Liver (tissue), 8 donors: ENCODE measurements at regions not wholly inside any gene's neighbourhood (a gene's known extent, or its start where the extent isn't known, plus 50 kb on each side); places are given as distances from the start of the nearest gene placed in this dataset.

Source experiments
- DNase-seq: peaks from one replicate; pipeline ENCODE4 v3.0.0-alpha.2; 2017; ENCODE audit warnings: low spot score
- H3K27ac ChIP-seq, 2 donors: one replicate each; pipeline ENCODE4 v1.7.0; 2013; ENCODE audit warnings: inconsistent platforms in 2 of 2, low read length in 2 of 2, control low read depth in 1 of 2, low read depth in 1 of 2, mild to moderate bottlenecking in 1 of 2
- H3K27me3 ChIP-seq, 4 donors: one replicate each; pipeline versions ENCODE4 v1.6.1 to v1.7.0; 2013; ENCODE audit warnings: low read length in 3 of 4, inconsistent platforms in 1 of 4, mild to moderate bottlenecking in 1 of 4, moderate library complexity in 1 of 4; ENCODE audit not compliant: control insufficient read depth in 4 of 4, insufficient read depth in 4 of 4
- H3K36me3 ChIP-seq, 4 donors: one replicate each; pipeline versions ENCODE4 v1.6.1 to v1.7.0; 2013; ENCODE audit warnings: low read length in 3 of 4, mild to moderate bottlenecking in 3 of 4, low read depth in 1 of 4, moderate library complexity in 1 of 4; ENCODE audit not compliant: control insufficient read depth in 4 of 4, insufficient read depth in 3 of 4
- H3K4me1 ChIP-seq, 4 donors: one replicate each; pipeline versions ENCODE4 v1.6.1 to v1.7.0; 2013; ENCODE audit warnings: low read length in 3 of 4, mild to moderate bottlenecking in 3 of 4, moderate library complexity in 1 of 4; ENCODE audit not compliant: control insufficient read depth in 4 of 4, insufficient read depth in 4 of 4
- H3K4me3 ChIP-seq, 3 donors: one replicate each; pipeline versions ENCODE4 v1.6.1 to v1.7.0; 2013; ENCODE audit warnings: low read length in 3 of 3, control low read depth in 1 of 3, low read depth in 1 of 3, mild to moderate bottlenecking in 1 of 3
- H3K9ac ChIP-seq, 2 donors: one replicate each; pipeline ENCODE4 v1.7.0; 2013; ENCODE audit warnings: low read length in 2 of 2, mild to moderate bottlenecking in 2 of 2, moderate library complexity in 2 of 2, control low read depth in 1 of 2, low read depth in 1 of 2
- H3K9me3 ChIP-seq, 4 donors: one replicate each; pipeline versions ENCODE4 v1.6.1 to v1.7.0; 2013; ENCODE audit warnings: low read length in 3 of 4; ENCODE audit not compliant: control insufficient read depth in 4 of 4
- EGR1 ChIP-seq, 2 donors: IDR thresholded peaks; 2 replicates each; pipeline ENCODE4 v1.6.1; 2016 to 2018; ENCODE audit warnings: antibody characterized with exemption in 2 of 2, low read depth in 2 of 2
- FOXA1 ChIP-seq: IDR thresholded peaks from 2 replicates; pipeline ENCODE4 v1.6.1; 2016; ENCODE audit warnings: antibody characterized with exemption
- FOXA2 ChIP-seq: IDR thresholded peaks from 2 replicates; pipeline ENCODE4 v1.6.1; 2016; ENCODE audit warnings: antibody characterized with exemption
- GABPA ChIP-seq, 2 donors: IDR thresholded peaks in 1 of 2; conservative IDR thresholded peaks in 1 of 2; 2 replicates each; pipeline ENCODE4 v1.6.1; 2016; ENCODE audit warnings: antibody characterized with exemption in 2 of 2, mild to moderate bottlenecking in 1 of 2, moderate library complexity in 1 of 2
- HNF4A ChIP-seq, 2 donors: conservative IDR thresholded peaks; 2 replicates each; pipeline ENCODE4 v1.6.1; 2016; ENCODE audit warnings: antibody characterized with exemption in 2 of 2, mild to moderate bottlenecking in 2 of 2
- HNF4G ChIP-seq: IDR thresholded peaks from 2 replicates; pipeline ENCODE4 v1.6.1; 2016; ENCODE audit warnings: antibody characterized with exemption
- JUND ChIP-seq, 2 donors: IDR thresholded peaks; 2 replicates each; pipeline ENCODE4 v1.6.1; 2016; ENCODE audit warnings: antibody characterized with exemption in 2 of 2
- NR2F2 ChIP-seq: IDR thresholded peaks from 2 replicates; pipeline ENCODE4 v1.6.1; 2016; ENCODE audit warnings: antibody characterized with exemption
- RAD21 ChIP-seq, 2 donors: IDR thresholded peaks; 2 replicates each; pipeline ENCODE4 v1.6.1; 2016; ENCODE audit warnings: antibody characterized with exemption in 2 of 2, mild to moderate bottlenecking in 2 of 2
- RXRA ChIP-seq, 2 donors: IDR thresholded peaks; 2 replicates each; pipeline ENCODE4 v1.6.1; 2017 to 2018; ENCODE audit warnings: antibody characterized with exemption in 2 of 2, mild to moderate bottlenecking in 1 of 2
- SP1 ChIP-seq: IDR thresholded peaks from 2 replicates; pipeline ENCODE4 v1.6.1; 2018; ENCODE audit warnings: antibody characterized with exemption, mild to moderate bottlenecking
- TAF1 ChIP-seq: conservative IDR thresholded peaks from 2 replicates; pipeline ENCODE4 v1.6.1; 2016; ENCODE audit warnings: antibody characterized with exemption, mild to moderate bottlenecking
- YY1 ChIP-seq: IDR thresholded peaks from 2 replicates; pipeline ENCODE4 v1.6.1; 2016; ENCODE audit warnings: antibody characterized with exemption, mild to moderate bottlenecking
- WGBS: extraction: QIAGEN DNeasy Blood & Tissue Kit; methylation state at CpG from one replicate; pipeline ENCODE4 v1.1.7; 2013; 5-methylcytosine and 5-hydroxymethylcytosine counted together
- TF ChIP-seq, protein P1 (sequence below): IDR thresholded peaks from 2 replicates; pipeline ENCODE4 v1.6.1; 2016; ENCODE audit warnings: antibody characterized with exemption, mild to moderate bottlenecking
- TF ChIP-seq, protein P2 (sequence below): fragments of 150-350 bp; IDR thresholded peaks from 2 replicates; pipeline ENCODE4 v1.5.1; 2017; ENCODE audit warnings: improper control_type of control experiment, low read depth, low read length; ENCODE audit not compliant: missing input control
- TF ChIP-seq, protein P3 (sequence below): IDR thresholded peaks from 2 replicates; pipeline ENCODE4 v1.6.1; 2016; ENCODE audit warnings: antibody characterized with exemption
- TF ChIP-seq, protein P4 (sequence below): IDR thresholded peaks from 2 replicates; pipeline ENCODE4 v1.6.1; 2016; ENCODE audit warnings: antibody characterized with exemption
- TF ChIP-seq, protein P5 (sequence below): IDR thresholded peaks from 2 replicates; pipeline ENCODE4 v1.6.1; 2016; ENCODE audit warnings: antibody characterized with exemption
- donor health status: healthy.
- donor health status: healthy.
- donor health status: healthy.
- donor health status: healthy.
- donor health status: healthy.

DNA sequence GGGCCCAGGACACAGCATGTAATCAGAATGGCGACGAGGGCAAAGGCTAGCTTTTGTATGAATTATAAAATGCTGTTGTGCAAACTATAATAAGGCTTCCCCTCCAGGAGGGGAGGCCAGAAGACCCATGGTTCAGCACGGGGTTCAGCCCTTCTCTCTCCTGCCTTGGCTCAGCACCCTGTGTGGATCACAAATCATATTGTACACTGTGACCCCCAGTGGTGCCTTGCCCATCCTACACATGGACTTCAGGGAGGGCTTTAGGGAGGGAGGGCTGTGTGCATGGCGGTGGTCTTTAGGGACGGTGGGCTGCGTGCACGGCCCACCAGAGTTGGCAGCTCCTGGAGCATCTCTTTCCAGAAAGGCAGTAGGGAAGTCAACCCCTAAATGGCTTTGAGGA, 120.8 kb upstream of the TNR start:
- H3K27ac ChIP-seq: no peak overlapping the region
- DNase-seq: no peak
- H3K27me3 ChIP-seq: no peaks in the 10 kb centered on the region
- no peaks in the 10 kb centered on the region for H3K9me3 ChIP-seq
- TF ChIP-seq JUND (IDR thresholded peaks at IDR 0.05): no peak
- TF ChIP-seq, protein P1, sequence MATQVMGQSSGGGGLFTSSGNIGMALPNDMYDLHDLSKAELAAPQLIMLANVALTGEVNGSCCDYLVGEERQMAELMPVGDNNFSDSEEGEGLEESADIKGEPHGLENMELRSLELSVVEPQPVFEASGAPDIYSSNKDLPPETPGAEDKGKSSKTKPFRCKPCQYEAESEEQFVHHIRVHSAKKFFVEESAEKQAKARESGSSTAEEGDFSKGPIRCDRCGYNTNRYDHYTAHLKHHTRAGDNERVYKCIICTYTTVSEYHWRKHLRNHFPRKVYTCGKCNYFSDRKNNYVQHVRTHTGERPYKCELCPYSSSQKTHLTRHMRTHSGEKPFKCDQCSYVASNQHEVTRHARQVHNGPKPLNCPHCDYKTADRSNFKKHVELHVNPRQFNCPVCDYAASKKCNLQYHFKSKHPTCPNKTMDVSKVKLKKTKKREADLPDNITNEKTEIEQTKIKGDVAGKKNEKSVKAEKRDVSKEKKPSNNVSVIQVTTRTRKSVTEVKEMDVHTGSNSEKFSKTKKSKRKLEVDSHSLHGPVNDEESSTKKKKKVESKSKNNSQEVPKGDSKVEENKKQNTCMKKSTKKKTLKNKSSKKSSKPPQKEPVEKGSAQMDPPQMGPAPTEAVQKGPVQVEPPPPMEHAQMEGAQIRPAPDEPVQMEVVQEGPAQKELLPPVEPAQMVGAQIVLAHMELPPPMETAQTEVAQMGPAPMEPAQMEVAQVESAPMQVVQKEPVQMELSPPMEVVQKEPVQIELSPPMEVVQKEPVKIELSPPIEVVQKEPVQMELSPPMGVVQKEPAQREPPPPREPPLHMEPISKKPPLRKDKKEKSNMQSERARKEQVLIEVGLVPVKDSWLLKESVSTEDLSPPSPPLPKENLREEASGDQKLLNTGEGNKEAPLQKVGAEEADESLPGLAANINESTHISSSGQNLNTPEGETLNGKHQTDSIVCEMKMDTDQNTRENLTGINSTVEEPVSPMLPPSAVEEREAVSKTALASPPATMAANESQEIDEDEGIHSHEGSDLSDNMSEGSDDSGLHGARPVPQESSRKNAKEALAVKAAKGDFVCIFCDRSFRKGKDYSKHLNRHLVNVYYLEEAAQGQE: no peak
- no peak overlapping the region for H3K4me3 ChIP-seq
- H3K4me1 ChIP-seq: no peaks in the 10 kb centered on the region
- H3K9ac ChIP-seq: no peak overlapping the region
- 79% methylated on average over 7 of the region's 7 CpGs for WGBS
- no peaks in the 10 kb centered on the region for H3K36me3 ChIP-seq

DNA sequence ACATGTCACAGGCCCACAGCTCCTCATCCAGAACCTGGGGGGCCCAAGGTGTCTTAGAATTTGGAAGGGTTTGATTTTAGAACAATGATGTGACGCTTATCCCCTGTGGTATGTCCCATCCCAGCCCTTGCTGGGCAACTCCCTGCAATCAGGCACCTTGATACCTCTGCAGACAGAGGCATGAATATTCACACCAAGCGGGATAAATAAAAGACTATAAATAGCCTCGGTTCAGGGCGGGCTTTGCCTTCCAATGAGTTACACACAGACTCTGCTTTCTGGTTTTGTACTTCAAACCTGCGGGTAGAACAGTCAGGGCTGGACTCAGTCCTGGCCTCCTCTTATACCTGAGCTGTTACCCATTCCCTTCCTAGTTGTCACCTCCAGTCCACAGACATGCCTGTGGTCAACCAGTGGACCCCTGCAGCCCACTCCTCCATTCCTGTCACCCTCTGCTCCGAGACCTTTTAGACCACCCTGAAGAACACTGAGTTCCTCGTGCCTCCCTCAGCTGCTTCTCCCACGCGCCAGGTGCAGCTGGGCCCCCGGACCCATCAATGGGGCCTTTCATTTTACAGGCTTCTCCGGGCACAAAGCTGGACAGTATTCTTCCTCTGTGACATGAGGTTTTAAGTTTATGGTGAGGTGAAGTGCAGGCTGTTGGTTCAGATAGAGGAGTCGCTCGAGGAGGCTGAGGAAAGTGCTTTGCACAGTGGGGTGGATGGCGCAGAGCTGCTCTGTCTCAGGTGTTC, 120.1 kb upstream of the TNR start:
- Histone ChIP-seq H3K4me1 (no peaks in the 10 kb centered on the region), H3K27me3 (no peaks in the 10 kb centered on the region), H3K27ac (no peak overlapping the region), H3K9me3 (no peaks in the 10 kb centered on the region), H3K9ac (no peak overlapping the region), H3K4me3 (no peak overlapping the region), H3K36me3 (no peaks in the 10 kb centered on the region)
- no peak for TF ChIP-seq GABPA (IDR thresholded peaks at IDR 0.05 in 1 of 2, conservative IDR thresholded peaks at IDR 0.05 in 1 of 2)
- TF ChIP-seq SP1: no peak
- TF ChIP-seq, protein P2, sequence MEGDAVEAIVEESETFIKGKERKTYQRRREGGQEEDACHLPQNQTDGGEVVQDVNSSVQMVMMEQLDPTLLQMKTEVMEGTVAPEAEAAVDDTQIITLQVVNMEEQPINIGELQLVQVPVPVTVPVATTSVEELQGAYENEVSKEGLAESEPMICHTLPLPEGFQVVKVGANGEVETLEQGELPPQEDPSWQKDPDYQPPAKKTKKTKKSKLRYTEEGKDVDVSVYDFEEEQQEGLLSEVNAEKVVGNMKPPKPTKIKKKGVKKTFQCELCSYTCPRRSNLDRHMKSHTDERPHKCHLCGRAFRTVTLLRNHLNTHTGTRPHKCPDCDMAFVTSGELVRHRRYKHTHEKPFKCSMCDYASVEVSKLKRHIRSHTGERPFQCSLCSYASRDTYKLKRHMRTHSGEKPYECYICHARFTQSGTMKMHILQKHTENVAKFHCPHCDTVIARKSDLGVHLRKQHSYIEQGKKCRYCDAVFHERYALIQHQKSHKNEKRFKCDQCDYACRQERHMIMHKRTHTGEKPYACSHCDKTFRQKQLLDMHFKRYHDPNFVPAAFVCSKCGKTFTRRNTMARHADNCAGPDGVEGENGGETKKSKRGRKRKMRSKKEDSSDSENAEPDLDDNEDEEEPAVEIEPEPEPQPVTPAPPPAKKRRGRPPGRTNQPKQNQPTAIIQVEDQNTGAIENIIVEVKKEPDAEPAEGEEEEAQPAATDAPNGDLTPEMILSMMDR: no peak
- no peak for TF ChIP-seq NR2F2
- no peak for TF ChIP-seq RXRA (IDR thresholded peaks at IDR 0.05)
- TF ChIP-seq EGR1 (IDR thresholded peaks at IDR 0.05; ENCODE audit: low read depth in 2 of 2): no peak
- TF ChIP-seq FOXA2: no peak
- TF ChIP-seq FOXA1: no peak
- no peak for TF ChIP-seq YY1
- TF ChIP-seq, protein P3, sequence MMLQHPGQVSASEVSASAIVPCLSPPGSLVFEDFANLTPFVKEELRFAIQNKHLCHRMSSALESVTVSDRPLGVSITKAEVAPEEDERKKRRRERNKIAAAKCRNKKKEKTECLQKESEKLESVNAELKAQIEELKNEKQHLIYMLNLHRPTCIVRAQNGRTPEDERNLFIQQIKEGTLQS: no peak
- TF ChIP-seq TAF1: no peak
- no peak for TF ChIP-seq JUND (IDR thresholded peaks at IDR 0.05)
- TF ChIP-seq, protein P4, sequence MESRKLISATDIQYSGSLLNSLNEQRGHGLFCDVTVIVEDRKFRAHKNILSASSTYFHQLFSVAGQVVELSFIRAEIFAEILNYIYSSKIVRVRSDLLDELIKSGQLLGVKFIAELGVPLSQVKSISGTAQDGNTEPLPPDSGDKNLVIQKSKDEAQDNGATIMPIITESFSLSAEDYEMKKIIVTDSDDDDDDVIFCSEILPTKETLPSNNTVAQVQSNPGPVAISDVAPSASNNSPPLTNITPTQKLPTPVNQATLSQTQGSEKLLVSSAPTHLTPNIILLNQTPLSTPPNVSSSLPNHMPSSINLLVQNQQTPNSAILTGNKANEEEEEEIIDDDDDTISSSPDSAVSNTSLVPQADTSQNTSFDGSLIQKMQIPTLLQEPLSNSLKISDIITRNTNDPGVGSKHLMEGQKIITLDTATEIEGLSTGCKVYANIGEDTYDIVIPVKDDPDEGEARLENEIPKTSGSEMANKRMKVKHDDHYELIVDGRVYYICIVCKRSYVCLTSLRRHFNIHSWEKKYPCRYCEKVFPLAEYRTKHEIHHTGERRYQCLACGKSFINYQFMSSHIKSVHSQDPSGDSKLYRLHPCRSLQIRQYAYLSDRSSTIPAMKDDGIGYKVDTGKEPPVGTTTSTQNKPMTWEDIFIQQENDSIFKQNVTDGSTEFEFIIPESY: no peak
- TF ChIP-seq HNF4G: no peak
- TF ChIP-seq, protein P1: no peak
- no peak for TF ChIP-seq RAD21 (IDR thresholded peaks at IDR 0.05)
- no peak for TF ChIP-seq HNF4A (conservative IDR thresholded peaks at IDR 0.05)
- TF ChIP-seq, protein P5, sequence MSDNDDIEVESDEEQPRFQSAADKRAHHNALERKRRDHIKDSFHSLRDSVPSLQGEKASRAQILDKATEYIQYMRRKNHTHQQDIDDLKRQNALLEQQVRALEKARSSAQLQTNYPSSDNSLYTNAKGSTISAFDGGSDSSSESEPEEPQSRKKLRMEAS: no peak
- no peak for DNase-seq
- 88% methylated on average over 14 of the region's 14 CpGs for WGBS
